GM18867 (cell line): ENCODE measurements at regions not wholly inside any gene's neighbourhood (a gene's known extent, or its start where the extent isn't known, plus 50 kb on each side); places are given as distances from the start of the nearest gene placed in this dataset.

ENCODE experiments used
- ATAC-seq: cut with Tn5 transposase; IDR thresholded peaks from one replicate; pipeline ENCODE4 v1.9.1; 2021; ENCODE audit warnings: mild to moderate bottlenecking, moderate library complexity; ENCODE audit not compliant: unreplicated experiment

DNA sequence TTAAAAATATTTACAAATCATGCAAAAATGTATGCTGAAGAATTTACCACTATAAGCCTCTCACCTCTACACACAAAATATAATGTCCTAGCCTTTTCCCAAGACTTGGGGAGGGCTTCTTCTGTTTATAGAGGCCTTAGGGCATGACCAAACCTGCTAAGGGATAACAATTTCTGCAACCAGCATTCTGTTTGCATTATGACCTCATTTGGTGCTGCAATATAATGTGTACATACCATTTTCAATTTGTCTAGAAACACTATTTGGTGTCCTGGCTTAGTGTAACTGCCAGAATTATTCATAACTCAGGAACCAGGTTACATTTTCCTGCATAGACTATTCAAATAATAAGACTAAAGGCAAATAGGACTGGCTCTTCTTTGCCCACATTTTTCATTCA, 446.6 kb upstream of the SORCS1 start:
- no peak for ATAC-seq

DNA sequence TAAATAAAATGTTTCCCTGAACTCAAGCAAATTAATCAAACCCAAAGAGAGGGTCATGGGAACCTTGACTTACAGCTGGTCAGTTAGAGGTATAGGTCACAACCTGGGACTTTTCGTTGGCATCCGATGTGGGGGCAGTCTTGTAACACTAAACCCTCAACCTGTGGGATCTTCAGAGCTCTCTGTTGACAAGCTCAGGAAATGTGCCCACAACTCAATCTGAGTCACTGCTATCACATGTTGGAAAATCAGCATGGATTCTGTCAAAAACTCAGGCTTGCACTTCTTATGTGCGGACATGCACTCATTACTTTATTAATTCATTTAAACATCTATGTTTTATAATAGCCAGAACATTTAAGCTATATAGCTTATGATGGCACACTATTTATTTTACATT, 424.6 kb upstream of the SORCS1 start:
- ATAC-seq = no peak

- no peak for ATAC-seq
Observed at GRCh38 chr10:107585630-107586029, 421.1 kb upstream of the SORCS1 start.

DNA sequence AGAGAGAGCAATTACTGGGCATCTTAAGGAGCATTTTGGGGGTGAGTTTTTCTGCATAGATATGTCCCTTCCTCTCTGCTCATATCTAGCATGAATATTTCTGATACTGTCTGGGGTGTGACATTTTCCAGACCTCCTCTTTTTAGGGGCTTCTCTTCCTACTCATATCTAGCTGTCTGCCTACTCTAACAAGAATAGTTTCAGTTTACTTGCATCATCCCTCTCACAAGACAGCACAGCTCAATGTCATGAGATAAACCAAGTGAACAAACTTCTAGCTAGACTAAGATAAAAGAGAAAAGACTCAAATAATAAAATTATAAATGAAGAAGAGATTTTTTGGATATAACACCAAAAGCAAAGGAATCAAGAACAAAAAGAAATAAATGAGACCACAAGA, 419.5 kb upstream of the SORCS1 start:
- ATAC-seq = no peak

GRCh38 chr10:107579970-107580369, 415.5 kb upstream of the SORCS1 start:
- ATAC-seq = no peak

DNA sequence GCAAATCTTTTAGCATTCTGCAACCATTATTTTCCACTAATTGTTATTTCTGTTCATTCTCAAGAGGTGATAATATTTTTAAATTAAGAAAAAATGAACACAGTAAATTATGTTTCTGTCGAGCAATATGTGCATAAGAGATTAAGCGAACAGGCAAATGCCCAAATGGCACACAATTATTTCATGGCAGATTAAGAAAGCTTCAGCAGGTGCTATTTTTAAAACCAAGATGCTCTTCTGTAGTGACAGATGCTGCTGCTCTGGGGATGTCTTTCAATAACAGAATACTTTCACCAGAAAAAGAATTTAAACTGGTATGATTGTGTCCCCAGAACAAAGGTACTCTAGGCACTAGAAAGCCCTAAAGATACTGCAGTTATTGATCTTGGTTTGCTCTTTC, 412.7 kb upstream of the SORCS1 start:
- no peak for ATAC-seq

GRCh38 chr10:107576746-107577145, 412.2 kb upstream of the SORCS1 start:
- no peak for ATAC-seq

DNA sequence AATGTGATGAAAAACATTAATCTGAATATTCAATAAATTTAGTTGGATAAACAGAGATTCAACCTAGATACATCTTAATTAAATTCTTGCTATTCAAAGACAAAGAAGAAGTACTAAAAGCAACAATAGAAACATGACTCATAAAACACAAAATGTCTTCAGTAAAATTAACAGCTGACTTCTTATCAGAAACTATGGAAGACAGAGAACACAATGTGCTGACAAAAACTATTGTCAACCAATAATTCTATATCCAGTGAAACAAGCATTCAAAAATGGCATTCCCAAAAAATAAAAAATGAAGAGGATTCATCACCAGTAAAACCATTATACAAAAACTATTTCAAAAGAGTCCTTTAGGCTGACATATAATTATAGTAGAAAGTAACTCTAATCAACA, 400.5 kb upstream of the SORCS1 start:
- no peak for ATAC-seq

DNA sequence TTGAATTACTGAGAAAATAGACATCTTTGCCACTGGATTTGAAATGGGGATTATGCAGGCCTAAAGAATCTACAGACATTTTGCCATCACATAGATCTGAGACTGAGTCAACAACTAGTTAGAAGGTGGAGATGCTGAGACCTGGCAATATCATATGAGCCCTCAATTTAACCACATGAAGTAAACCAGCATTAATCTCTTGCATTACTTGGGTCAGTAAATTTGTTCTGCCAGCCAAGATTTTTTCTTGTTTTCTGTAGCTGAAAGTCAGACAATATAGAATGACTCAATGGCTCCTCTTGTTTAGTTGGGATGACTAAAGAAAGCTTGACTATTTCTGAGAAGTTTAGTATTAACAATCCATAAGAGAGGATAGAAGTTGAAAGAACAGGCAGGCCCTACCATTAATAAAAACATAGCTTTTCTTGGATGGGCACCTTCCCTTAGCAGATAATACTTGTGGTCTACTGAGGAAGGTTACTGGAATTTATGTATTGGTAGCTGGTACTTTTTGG, 396.7 kb upstream of the SORCS1 start:
- no peak for ATAC-seq

DNA sequence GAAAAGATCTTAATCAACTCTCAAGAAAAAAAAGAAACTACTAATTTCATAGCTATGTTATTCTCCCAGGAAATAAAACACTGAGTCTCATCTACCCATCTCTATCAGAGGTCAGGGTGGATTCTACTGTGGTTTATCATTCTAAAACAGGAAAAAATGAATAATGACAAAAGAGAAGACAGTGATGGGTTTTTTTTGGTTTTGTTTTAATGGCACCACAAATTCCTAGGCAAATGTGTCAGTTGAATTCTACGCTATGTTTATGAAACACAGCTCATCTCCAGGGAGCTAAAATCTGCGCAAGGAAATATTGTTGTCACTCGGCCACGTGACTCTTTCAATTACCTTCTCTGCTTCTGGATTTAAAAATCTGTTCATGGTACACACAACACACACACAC, 393.4 kb upstream of the SORCS1 start:
- no peak for ATAC-seq

GRCh38 chr10:107554333-107554732, 389.8 kb upstream of the SORCS1 start:
- no peak for ATAC-seq

- no peak for ATAC-seq
Observed at GRCh38 chr10:107553470-107553869, 389.0 kb upstream of the SORCS1 start.

- no peak for ATAC-seq
Observed at GRCh38 chr10:107552963-107553362, 388.5 kb upstream of the SORCS1 start.

- no peak for ATAC-seq
Observed at GRCh38 chr10:107548301-107548700, 383.8 kb upstream of the SORCS1 start.

GRCh38 chr10:107546986-107547385, 382.5 kb upstream of the SORCS1 start:
- ATAC-seq = no peak

DNA sequence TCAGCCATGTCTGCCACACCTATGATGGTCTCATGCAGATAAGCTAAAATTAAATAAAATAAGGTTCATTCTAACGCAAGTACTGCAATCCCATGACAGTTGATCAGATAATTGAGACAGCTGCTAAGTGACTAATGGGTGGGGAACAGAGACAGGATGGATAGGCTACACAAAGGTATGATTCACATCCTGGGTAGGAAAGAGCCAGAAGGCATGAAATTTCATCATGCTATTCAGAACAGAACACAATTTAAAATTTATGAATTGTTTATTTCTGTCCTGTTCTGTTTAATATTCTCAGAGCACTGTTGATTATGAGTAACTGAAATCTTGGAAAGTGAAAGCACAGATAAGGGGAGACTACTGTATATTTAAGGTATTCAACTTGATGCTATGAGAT, 381.8 kb upstream of the SORCS1 start:
- no peak for ATAC-seq

- ATAC-seq = no peak
Observed at GRCh38 chr10:107545717-107546116, 381.2 kb upstream of the SORCS1 start.

DNA sequence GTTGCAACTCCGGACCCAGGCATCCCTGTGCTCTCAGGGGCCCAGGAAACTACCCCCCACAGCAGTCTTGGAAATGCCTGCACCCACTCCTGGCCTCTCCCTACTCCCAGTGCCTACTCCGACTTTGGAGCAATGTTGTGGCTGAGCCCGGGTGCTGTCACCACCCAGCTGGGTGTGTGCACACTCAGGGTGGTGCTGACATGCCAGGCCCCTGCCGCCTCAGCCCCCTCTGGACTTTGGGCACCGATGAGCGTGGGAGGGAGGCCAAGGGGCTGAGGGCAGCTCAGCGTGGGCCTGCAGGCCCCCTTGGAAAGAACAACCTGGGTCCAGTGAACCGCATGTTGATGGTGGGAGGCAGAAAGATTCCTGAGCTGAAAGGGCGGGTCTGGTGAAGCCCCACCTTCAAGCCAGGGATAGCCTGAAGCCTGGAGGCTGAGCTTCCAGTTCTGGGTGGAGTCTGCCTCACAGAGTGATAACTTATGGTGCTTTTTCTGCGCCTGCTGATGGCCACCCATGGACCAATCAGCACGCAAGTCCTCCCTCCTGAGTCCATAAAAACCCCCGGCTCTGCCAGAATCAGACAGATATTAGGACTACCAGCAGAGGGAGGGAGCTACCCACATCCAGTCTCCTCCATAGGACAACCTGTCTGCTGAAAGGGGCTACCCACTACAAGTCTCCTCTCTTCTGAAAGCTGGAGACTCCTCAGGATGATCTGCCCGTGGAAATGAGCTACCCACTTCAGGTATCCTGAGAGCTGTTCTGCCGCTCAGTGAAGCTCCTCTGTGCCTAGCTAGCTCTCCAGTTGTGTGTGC, 380.4 kb upstream of the SORCS1 start:
- ATAC-seq = no peak

DNA sequence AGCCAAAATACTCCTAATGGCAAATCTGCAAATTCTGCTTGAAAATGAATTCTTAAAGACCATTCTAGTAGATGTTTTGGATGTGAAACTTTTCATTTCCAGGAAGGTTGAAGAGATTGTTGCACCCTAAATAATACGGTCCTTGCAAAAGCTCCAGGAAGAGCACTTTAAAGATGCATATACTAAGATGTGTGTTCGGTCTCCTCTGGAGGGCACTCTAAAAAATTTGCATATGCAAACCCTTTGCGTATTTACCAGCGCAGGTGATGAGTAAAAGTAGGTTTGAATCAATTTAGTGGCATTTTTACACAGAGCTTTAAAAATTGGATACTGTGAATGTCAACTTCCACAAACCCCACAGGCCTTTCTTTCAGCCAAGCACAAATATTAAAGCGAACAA, 378.1 kb upstream of the SORCS1 start:
- no peak for ATAC-seq

GRCh38 chr10:107542016-107542415, 377.5 kb upstream of the SORCS1 start:
- ATAC-seq = no peak

DNA sequence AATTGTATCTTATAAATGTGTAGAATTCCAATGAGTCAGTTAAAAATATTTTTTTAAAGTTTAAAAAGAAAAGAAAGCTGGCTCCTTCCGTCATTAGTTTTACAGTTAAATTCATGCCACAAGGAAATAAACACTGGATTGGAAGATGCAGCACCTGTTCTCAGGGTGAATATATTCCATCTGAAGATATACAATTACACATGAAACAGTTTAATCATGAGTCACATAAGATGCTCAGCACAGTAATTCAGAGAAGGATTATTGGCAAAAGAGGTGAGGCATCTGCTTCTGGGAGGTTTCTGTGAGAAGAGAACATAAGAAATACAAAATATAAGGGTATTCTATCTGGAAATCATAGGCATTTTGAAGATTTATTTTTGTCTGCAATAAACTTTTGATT, 376.5 kb upstream of the SORCS1 start:
- ATAC-seq = no peak

DNA sequence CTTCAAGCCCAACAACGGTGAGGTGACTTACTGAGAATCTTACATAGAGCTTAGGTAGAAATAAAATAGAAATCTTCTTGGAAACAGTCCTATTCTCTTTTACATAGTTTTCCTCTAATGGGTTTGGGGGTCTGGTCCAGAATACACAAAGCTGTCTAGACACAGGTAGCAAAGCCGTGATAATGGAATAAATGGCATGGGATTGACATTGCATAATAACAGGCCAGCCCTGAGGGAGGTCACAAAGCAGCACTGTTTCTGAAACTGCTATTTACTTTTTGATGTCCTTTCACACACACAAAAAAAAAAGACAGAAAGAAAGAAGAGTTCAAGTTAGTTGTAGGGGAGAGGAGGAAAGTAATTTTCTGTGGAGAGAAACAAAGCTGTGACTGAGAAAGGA, 364.8 kb upstream of the SORCS1 start:
- ATAC-seq = no peak

DNA sequence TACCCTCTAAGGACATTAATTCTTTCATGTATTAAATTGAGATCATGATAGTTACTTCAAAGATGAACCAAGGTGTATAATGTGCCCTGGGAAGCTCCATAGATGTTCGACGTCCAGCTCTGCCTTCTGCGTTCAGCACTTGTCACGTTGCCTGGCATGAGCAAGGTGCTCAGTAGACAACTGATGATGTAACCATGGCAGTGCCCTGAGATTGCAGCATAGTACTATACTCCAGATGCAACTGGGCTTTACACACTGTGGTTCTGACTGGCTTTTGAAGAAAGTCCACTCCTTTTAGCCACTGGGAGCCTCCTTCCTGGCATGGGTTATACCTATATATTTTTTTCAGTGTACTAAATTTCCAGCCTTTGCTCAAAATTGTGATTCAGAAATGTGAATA, 355.8 kb upstream of the SORCS1 start:
- no peak for ATAC-seq
